GM12865 (cell line): ENCODE measurements at regions not wholly inside any gene's neighbourhood (a gene's known extent, or its start where the extent isn't known, plus 50 kb on each side); places are given as distances from the start of the nearest gene placed in this dataset.
"Not testable (repeated sequence)": the region's sequence is repeated elsewhere in the genome, so short reads cannot be mapped to it uniquely, and the experiment has no call there.

ENCODE experiments used
- DNase-seq: peaks from one replicate; pipeline ENCODE4 v3.0.0; 2010; ENCODE audit warnings: low read depth
- H3K4me3 ChIP-seq: 2 replicates; pipeline ENCODE4 v1.5.1; 2011; ENCODE audit warnings: mild to moderate bottlenecking, low read depth, low read length, control low read depth
- TF ChIP-seq, protein P1 (sequence below): IDR thresholded peaks from 2 replicates; pipeline ENCODE4 v1.5.1; 2011; ENCODE audit warnings: low read length, control low read depth, low read depth, inconsistent platforms; ENCODE audit not compliant: insufficient read depth; ENCODE audit errors: missing control alignments

DNA sequence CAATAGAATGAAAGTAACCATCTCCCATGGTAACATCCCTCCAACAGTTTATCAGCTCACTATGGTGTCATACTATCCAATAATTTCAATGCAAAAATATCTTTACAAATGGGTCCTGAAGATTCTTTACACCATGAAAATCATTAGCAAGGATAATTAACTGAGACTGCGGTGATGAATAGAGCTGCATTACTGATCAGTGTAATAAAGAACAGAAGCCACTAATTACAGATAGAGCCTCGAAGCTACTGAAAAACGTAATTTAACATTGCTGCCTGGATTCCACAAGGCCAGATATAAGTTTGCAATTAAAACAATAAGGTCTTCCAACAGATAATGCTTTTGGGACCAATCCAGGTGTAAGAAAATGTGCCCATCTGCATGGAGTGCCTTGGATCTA, 1245.8 kb upstream of the SLC39A10 start:
- H3K4me3 ChIP-seq = no peak overlapping the region
- TF ChIP-seq, protein P1, sequence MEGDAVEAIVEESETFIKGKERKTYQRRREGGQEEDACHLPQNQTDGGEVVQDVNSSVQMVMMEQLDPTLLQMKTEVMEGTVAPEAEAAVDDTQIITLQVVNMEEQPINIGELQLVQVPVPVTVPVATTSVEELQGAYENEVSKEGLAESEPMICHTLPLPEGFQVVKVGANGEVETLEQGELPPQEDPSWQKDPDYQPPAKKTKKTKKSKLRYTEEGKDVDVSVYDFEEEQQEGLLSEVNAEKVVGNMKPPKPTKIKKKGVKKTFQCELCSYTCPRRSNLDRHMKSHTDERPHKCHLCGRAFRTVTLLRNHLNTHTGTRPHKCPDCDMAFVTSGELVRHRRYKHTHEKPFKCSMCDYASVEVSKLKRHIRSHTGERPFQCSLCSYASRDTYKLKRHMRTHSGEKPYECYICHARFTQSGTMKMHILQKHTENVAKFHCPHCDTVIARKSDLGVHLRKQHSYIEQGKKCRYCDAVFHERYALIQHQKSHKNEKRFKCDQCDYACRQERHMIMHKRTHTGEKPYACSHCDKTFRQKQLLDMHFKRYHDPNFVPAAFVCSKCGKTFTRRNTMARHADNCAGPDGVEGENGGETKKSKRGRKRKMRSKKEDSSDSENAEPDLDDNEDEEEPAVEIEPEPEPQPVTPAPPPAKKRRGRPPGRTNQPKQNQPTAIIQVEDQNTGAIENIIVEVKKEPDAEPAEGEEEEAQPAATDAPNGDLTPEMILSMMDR = no peak
- DNase-seq = no peak

DNA sequence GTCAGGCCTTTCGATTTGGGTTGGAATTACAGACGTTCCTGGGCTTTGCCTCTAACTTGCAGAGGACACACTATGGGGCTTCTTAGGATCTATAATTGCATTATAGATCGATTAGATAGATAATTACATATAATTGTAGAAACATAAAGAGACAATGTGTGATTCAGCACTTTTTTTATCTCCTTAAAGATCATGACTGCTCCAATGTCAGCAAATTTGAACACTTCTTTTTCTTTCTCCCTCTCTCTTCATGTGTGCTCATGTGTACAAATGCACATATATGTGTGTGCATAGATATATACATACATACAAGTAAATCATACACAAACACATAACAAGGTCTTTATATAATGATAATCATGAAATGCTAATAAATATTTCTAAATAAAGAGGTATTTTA, 1261.2 kb upstream of the SLC39A10 start:
- no peak for DNase-seq
- TF ChIP-seq, protein P1 = no peak
- H3K4me3 ChIP-seq = no peak overlapping the region

DNA sequence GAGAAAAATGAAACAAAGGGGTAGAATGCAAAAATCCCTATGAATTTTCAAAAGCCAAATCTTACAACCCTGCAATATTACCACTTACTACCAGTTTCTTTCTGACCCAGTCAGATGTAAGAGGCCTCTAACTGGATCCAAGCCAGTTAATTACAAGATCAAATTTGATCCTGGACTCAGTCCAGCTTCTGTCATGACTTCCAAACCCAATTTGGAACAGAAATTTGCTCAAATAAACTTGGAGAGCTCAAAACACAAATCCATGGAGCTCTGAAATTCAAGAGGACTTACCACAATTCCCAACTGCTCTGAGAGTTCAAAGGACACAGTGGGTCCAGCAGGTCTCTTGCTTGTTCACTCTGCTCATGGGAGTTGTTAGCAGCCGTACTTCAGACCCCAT, 1271.7 kb upstream of the SLC39A10 start:
- DNase-seq = no peak
- TF ChIP-seq, protein P1 = no peak
- H3K4me3 ChIP-seq = no peak overlapping the region

DNA sequence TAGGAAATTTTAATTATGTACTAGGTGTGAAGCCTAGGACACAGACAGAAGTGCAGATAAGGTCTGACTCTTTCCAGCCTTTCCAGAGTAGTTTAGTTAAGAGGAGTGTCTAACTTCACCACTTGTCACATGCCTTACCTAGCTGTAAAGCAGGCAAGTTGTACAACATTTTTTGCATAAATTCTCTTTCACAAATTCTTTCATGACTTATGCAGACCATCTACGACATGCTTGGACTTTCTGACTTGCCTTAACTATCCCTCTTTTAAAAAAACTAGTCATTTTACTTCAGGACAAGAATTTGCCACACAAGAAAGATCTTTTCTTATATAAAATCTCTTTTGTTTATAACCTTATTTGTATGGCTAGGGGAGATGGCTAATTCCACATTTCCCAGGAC, 1273.6 kb upstream of the SLC39A10 start:
- TF ChIP-seq, protein P1 = no peak
- H3K4me3 ChIP-seq = no peak overlapping the region
- DNase-seq = peak; percentile 7

DNA sequence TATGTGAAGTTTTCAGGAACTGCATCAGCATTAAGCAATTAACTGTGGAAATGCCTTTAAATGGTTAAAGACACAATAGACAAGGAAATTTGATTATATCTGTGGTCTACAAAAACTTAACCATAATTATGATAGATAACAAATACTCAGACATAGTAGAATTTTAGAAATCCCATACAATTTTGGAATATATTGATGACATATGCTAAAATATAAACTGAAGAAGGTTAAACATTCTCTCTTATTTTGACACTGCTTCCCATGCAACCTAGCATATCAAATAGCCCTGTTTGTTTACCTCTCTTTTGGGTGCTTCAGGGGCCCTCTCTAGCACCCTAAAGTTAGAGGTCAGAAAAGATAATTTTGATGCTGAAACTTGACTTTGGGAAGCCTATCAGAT, 1274.8 kb upstream of the SLC39A10 start:
- H3K4me3 ChIP-seq = no peak overlapping the region
- TF ChIP-seq, protein P1 = no peak
- no peak for DNase-seq

DNA sequence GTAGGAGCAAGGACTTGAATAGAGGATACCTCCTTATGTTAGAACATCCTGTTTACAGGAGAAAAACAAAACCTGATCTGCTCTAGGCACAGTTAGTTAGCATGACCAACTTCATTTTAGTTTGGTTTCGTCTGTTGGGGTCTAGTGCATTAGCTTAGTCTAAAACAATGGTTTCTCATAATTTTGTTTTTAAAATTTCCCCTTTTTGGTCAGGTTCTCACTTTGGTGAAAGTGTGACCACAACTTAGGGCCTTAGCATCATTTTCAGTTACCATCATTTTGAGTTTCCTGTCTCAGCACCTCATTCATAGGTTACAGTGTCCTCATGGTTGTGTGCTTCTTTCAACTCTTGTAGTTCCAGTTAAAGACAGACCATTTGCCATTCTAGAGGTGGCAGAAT, 1277.0 kb upstream of the SLC39A10 start:
- TF ChIP-seq, protein P1 = no peak

DNA sequence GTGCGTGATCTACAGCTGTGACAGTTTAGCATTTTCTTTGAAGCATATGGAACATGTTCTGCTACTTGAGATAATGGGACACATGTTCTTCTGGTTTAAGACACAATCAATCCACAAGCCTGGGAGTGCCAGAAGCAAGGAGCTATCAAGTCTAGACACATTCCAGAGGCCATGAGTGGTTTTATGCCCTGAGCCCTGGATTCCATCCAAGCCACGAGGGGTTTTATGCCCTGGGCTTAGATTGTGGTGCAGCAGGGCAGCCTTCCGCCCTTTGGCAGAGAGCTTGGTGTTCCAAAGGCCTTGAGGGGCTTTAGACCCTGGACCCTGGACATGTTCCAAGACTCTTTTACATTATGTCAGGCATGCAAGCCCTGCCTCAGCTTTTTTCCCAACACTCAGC, 1289.6 kb upstream of the SLC39A10 start:
- DNase-seq, H3K4me3 ChIP-seq: not testable (repeated sequence)

More for the DNA sequence above, 1277.0 kb upstream of the SLC39A10 start:
- H3K4me3 ChIP-seq = no peak overlapping the region
- peak; percentile 30 for DNase-seq
